ENCODE measurements at regions not wholly inside any gene's neighbourhood (a gene's known extent, or its start where the extent isn't known, plus 50 kb on each side); places are given as distances from the start of the nearest gene placed in this dataset.
"Not testable (repeated sequence)": the region's sequence is repeated elsewhere in the genome, so short reads cannot be mapped to it uniquely, and the experiment has no call there.

DNA sequence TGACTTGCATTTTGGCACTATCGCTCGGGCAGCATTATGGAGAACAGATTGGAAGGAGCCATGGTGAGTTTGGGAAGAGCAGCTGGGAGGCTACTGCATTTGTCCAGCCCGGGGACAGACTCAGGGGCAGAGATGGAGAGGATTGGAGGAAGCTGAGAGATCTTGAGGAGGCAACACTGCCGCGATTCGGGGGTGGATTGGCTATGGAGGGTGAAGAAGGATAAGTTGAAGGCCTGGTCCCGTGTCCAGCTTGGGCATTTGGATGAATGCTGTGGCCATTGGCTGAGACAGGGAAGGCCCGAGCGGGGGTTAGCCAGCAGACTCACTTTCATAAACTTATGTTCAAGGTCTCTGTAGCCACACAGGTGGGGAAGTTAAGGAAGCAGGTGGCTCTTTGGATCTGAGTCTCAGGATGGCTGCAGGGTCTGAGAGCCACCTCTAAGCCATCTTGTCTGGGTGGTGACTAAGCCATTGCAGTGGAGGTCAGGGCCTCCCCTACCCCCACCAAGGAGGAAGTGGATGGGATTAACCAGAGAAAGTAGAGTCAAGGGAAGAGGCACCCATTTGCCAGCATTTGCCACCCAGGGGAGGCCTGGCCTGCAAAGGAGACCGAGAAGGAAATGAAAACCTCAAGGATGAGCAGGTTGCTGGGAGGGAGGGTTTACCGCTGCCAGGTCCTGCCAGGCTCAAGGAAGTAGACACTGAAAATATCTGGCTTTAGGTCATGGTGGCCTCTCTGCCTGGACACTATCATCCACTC is 144.0 kb upstream of the TLE3 start:
- DNase-seq = no peak

DNA sequence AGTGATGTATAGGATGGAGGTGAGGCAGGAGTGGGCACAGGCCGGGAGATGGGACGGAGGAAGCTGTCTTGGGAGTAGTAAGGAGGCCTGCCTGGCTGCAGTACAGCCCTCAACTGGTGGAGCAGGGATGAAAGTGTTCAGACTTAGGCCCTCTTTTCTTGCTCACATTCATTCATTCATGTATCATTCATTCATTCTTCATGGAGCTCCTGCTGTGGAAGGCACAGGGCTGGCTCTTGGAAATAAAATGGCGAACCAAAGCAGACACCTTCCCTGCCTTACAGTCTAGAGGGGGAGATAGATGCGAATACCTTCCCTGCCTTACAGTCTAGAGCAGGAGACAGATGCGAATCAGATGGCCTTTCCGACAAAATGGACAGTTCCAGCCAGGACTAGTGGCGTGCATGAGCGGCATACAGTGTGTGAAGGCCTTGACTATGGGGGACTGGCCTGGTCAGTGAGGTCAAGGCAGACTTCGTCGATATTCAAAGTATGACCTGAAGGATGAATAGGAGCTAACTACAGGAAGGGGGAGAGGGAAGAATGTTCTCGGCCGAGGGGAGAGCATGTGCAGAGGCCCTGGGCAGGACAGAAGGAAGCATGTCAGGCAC is 143.2 kb upstream of the TLE3 start:
- DNase-seq = no peak

DNA sequence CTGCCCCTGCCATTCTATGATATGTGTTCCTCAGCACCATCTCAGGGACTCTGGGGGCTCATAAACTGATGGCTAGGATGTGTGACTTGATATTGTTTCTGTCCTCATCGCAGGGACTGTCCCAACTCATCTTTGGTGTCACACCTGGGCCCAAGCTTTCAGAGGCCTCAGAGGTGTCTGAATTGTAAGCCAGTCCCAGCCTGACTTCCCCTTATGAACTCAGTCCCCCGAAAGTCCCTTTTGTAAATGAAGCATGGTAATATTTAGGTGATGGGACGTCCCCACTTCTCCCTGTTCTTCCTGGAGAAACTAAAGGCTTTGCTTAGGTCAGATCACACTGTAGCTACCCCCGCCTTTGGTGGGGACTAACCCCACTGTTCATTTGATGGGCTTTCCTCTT is 142.4 kb upstream of the TLE3 start:
- no peak for DNase-seq

DNA sequence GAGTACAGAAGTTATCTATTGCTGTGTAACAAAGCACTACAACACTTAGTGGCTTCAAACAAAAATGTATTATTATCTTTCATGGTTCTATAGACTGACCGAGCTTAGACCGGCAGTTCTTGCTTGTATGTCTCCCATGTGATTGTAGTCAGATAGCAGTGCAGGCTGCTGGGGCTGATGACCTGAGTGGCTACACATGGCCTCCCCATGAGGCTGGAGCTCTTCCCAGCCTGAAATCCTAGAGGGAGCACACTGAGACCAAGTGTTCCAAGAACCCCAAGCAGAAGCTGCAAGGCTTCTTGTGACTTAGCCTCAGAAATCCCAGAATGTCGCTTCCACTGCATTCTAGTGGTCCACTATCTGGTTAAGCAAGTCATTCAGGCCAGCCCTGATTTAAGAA is 141.2 kb upstream of the TLE3 start:
- DNase-seq = no peak

DNA sequence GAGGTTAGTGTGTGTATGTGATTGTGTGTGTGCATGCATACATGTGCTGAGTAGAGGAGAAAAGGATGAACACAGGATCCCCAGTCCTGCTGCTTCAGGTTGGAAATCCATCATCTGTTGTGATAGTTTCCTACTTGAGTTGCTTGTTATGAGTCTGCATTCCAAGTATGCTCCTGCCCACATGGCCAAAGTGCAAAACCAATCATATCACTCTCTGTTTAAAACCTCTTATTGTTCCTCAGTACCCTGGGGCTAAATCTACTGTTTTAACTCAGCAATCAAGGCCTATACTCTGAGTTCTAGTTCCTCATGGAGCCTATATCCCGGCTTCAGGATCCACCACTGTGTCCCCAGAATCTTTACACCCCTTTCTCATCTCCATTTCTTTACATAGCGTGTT is 139.9 kb upstream of the TLE3 start:
- no peak for DNase-seq

DNA sequence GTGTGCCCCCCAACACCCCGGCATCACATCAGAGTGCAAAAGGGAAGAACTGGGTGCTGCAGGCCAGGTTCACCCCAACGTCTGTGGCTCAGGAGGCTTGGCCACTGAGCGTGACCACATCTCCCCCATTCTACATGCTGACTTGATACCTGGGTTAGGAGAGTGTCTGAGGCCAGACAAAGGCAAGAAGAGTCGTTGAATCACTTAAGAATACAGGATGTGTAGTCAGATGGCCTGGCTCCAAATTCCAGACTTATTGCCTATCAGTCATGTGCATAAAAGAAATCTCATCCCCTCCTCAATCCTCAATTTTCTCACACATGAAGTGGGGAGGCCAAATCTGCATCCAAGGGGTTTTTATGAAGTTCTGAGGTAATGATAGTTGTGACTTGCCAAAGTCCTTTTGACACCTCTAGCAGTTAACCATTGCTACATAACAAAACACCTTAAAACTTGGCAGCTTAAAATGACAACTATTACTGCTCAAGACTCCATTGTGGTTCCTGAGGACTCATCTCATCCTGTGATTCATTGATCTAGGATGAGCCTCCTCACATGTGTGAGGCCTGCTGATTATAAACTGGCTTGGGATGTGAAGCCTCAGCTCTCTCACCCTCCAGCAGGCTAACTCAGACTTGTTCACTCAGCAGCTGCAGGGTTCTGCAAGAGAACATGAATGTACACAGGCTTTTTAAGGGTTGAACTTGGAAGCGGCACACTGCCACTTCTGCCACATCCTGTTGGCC is 138.8 kb upstream of the TLE3 start:
- DNase-seq = no peak

DNA sequence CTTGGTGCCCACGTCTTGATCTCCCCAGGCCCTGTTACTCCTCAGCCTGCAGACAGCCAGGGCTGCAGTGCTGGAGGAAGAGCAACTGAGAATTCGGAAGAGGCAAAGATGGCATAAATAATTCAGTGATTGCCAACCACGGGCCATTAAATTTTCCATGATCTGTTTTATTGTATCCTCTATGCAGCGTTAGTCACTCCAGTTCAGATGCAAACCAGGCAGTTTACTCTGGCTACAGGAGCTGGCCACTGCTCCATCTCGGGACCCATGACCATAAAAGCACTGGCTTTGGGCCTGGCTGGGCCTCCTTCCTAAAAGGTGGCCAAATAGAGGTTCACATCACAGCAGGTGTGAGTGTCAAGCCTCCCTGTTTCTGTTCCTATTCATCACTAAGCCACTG is 137.6 kb upstream of the TLE3 start:
- DNase-seq = no peak

DNA sequence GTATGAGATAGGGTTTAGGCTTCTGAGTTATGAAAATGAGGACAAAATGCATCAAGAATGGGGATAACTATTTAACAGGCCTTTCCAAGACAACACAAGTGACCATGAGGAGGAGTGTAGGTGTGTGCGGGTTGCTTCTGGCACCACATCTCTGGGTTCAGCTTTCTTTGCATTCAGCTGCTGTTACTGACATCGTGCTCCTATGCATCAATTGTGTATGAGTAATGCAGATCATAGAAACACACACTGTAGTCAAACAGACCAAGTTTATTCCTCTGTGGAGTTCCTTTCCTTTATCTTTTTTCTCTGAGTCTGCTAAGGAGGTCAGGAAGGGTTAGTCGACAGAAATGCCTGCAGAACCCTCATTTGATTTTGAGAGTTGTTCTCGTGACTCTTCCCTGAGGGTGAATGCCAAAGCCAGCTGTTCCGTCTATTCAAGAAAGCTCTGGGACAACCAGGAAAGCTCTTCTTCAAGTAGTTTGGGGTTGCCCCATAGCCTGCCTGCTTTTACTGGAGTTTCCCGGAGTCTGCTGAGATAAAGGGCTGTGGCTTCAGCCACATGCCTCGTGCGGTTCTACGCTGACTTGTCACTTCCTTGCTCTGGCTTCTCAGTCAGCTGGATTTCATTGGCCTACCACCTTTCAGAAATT is 136.7 kb upstream of the TLE3 start:
- no peak for DNase-seq

DNA sequence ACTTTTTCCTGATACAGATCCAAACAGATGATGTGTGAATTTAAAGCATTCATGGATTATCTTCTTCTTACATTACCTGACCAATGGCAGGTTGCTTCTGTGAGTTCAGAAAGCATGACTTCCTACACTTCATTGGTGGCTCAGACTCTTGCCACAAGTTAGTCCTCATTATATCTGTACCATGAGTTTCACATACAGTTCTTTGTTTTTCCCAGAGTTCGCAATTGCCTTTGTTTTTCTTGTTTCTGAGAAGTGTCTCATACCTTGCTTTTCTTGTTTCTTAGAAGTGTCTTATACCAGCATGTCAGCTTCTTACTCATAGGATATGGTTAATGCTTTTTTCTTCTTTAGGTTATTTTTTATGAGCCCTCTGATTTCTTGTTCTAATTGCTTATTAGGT is 133.8 kb upstream of the TLE3 start:
- no peak for DNase-seq

DNA sequence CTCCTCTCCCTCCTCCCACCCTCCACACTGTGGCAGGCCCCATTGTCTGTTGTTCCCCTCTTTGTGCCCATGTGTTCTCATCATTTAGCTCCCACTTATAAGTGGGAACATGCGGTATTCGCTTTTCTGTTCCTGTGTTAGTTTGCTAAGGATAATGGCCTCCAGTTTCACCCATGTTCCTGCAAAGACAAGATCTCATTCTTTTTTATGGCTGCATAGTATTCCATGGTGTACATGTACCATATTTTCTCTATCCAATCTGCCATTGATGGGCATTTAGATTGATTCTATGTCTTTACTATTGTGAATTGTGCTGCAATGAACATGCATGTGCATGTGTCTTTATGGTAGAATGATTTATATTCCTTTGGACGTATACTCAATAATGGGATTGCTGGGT is 130.2 kb upstream of the TLE3 start:
- not testable (repeated sequence) for DNase-seq

DNA sequence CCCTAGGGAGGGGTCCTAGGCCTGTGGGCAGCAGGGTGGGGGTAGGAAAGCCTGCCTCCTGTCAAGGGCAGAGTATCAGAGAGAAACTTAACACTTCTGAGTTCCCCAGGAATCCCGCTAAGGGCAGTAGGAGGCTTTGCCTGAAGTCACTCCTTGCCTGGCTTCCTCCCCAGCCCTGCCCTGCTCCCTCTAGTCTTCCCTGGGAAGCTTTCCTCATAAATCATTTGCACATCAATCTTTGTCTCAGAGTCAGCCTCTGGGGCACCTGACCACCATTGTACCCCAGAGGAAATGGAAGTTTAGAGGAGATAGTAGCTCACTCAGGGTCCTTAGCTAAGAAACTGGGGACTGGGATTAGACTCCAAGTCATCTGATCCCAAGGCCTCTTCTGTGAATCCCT is 129.4 kb upstream of the TLE3 start:
- no peak for DNase-seq

DNA sequence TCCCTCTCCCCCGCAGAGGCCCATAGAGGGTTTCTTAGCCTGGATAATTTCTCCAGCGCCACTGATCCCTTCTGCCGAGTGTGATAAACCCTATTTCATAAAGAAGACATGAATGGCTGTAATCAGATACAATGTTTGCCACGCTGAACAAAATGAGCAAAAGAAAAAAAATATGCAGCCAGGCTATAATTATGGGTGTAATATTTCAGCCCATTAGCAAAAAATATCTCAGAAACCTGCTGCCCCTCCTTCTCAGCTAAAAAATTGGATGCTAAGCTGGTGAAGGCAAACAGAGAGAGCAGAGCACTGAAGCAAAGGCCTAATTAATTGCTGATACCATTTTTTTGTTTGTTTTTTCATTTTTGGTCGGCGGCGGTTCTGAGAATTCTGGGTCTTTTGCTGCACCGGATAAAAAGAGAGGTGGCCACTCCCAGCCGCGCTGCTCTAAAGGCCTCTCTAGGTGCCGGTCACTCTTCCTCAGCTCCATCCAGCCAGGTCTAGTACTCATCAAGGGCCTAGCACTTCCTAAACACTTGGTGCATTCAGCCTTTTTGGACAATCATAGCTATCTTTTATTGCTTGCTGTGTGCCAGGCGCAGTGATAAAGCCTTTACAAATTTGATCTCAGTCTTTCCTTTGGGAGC is 128.7 kb upstream of the TLE3 start:
- DNase-seq = no peak

DNA sequence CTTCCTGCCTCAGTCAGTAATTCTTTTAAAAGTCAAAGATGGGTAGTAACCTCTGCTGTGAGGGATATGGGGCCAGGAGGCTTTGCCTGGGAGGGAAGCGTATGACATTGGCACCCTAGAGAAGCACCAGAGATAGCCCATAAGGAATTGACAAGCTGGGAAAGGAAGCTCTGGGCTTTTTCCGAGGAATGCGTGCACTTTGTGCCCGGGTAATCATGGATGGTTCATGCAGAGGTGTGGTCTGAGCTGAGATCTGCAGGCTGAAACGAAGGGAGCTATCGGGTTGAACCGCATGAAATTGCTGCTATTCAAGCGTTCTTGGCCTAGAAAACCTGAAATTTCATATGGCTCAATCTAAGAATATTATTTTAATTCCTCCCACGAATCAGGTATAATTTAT is 127.7 kb upstream of the TLE3 start:
- no peak for DNase-seq

DNA sequence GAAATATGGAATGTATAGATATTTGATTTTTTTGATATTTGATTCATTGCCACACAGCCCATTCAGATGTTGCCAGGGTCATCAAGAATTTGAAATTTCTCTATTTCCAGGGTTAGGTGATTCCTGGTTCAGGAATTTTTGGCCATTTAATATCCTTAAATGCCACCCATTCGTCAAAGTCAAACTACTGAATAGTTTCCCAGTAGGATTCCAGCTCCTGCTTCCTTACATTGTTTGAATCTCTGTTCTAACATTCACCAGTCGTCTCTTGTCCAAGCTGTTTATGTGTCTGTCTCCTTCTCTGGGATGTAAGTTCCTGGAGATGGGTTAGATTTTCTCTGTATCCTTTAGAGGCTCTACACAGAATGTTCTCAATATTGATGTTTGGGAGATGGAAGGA is 124.9 kb upstream of the TLE3 start:
- DNase-seq = no peak

DNA sequence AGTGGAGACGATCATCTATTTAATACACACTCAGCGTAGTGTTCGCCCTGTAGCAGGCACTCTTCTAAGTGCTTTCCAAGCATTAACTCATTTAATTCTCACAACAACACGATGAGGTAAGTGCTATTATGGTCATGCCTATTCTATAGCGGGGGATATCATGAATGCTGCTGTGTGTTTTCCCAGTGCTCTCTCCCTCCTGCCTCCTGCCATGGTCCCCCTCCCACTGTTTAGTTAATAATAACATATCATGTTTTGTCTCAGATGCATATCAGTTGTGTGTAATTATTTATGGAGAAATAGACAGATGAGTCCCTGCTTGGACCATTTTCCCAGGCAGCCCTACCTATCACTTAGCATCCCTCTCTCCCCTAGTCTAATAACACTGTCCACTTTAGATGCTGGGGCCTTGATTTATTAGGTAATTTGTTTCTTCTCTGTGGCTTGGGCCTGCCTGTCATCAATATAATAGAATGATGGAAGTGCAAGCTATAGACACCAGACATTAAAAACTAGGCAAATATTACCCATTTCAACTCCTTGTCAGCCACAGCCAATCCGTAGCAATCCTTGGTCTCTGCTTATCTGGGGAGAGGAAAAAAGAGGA is 122.9 kb upstream of the TLE3 start:
- DNase-seq = no peak

DNA sequence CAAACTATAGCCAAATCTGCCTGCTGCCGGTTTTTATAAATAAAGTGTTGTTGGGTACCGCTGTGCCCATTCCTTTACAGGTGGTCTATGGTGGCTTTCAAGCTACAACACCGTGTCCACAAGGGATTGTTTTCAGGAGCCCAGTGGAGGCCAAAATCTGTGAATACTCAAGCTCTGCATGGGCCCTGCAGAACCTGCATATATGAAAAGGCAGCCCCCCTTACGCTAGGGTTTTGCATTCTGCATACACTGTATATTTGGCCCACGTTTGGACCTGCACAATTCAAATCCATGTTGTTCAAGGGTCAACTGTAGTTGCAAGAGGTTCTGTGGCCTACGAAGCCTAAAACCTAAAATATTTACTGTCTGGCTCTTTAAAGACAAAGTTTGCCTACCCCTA is 122.2 kb upstream of the TLE3 start:
- no peak for DNase-seq

DNA sequence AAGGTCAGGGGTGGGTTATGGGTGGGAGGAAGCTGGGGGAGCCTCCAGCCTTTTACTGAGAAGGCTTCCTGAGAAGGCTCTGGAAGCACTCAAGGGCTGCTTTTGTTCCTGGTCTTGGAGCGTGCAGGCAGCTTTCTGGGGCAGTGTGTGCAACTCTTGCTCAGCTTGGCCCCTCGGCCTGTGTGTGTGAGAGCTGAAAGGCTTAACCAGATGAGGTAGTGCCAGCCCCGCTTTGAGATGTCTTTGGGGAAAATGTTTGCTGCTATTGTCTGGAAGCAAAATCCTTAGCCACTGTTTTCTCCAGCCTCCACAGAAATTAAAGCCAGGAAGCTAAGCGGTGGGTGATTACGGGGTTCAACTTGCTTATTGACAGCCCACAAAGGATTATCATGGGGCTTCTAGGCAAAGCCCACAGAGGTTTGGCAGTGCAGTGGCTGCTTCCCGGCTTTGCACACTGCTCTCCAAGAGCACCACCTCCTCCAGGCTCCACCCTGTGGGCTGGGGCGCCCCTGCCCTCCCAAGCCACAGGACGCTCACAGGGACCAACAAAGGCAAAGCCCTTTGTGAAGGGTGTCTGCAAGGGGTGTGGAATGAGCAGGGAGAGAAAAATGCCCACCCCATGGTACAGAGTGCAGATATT is 121.7 kb upstream of the TLE3 start:
- no peak for DNase-seq

DNA sequence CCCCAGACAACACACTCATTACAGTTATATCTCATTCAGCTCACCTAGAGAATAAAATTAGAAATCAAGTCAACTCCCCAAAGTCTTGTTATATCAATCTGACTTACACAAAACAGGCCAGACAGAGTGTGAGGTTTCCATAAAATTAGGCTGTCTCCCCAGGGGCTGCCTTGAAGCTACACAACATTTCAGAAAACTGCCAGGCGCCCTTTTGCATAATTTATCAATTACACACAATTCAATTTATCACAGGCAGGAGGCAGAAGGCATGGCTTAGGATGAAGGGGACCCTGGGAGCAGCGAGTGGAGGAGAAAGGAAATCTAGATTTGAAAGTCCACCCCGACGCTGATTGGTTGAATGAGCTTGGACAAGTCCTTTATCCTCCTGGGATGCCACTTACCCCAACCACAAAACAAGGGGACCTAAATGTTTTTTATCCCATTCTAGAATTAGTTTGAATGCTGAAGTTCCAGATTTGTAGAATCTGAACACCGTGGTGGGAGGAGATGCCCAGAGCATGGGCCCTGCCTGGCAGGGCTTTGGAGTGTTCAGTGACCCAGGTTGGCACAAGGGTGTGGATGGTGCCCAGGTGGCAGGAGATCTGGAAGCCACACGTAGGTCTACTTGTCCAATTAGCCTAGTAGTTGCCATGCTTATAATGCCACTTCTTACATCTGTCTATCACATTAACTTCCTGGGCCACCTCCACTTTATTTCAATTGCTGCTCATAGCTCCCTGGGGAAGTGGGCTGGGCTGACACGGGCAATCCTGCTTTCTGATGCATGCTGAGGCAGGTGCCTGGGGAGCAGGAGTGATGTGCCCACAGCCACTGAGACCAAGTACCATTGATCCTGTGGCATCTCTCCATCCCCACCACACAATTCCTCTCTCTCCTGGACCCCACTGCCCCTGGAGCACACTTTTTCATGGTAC is 119.8 kb upstream of the TLE3 start:
- no peak for DNase-seq

DNA sequence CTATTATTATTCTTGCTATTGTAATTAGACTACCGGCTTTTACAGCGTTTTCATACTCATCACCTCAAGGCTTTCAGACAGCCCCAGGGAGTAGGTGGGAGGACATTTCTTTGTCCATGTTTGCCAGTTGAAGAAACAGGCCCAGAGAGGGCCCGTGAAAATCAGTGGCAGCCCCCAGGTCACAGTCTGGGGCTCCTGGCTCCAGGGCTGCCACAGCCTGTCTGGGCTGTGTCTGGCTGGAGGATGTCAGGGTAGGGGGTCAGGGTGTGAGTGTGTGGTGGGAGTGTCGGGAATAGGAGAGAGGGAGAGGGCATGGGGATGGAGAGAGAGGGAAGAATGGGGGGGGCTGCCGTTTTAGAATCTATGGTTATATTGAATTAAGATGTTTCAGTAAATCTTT is 118.2 kb upstream of the TLE3 start:
- no peak for DNase-seq

DNA sequence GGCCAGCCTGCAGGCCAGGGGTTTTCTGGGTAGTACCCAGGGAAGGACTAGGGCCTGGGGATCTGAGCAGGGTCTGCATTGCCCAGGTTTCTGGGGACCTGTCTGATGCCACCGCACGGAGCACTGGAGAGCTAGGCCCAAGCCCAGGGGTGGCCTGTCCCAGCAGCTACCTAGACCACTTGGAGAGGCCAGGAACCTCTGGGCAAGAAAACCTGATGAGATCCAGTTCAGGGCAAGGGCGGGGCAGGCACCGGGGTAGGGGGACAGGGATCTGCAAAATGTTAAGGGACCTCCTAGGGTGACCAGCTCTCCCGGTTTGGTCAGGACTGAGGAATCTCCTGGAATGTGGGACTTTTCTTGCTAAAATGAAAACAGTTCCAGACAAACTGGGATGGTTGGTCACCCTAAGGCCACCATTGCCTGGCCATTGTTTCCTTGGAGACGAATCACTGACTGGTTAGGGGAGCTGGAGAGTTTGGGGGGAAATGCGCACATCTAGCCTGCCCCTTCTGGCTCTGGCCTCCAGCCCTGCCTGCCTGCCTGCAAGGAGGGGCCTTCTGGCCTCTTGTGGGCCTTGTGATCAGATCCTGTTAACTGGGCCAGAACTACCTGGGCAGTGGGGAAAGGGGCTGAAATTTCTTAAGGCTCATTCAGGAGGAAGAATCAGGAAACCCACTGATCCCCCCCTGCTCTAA is 117.4 kb upstream of the TLE3 start:
- DNase-seq = no peak

DNA sequence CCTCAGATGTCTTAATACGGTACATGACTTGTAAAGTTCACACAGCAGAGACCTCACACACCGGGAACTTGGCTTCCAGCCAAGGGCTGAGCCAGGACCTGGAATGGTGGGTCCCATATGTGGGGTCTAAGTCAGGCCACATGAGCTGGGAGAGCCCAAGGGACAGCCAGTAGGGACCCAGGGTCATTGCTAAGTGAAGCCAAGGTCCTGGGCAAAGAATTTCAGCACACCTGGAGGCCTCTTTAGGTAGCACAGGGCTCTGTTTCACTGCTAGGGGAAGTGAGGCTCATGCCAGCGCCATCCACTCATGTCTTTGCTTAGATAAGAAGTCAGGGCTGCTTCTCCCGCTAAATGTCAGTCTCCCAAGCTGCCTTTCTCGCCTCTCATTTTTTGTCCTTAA is 116.6 kb upstream of the TLE3 start:
- no peak for DNase-seq

All from activated CD4-positive, CD25-positive, alpha-beta regulatory T cell (primary cell).